ENCODE measurements at regions not wholly inside any gene's neighbourhood (a gene's known extent, or its start where the extent isn't known, plus 50 kb on each side); places are given as distances from the start of the nearest gene placed in this dataset.

DNA sequence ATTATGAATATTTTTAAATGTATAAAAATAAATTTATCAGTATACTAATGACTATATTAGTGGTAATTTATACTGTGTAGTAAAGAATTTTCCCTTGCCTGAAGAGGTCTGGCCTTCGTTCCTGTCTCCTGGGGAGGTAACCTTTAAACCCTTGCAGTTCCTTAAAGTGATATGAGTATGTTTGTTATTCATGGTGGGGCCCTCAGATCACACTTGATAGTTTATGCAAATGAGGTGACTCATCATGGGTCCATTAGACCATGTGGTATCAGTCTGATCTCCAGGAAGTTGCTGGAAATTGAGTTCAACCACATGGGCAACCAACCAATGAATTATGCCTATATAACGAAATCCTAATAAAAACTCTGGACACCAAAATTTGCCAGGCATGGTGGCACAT lies 904.1 kb downstream of the RPA4 start:
- no peaks in the 10 kb centered on the region for H3K36me3 ChIP-seq (ENCODE audit: control insufficient read depth in 2 of 2, extremely low read depth in 1 of 2, insufficient read depth in 2 of 2, low read length in 2 of 2)
- H4K20me1 ChIP-seq (ENCODE audit: control insufficient read depth, extremely low read depth, insufficient read depth, low read length) = no peaks in the 10 kb centered on the region
- no peaks in the 10 kb centered on the region for H3K79me2 ChIP-seq (ENCODE audit: control insufficient read depth, insufficient read depth, low read length)
- no peaks in the 10 kb centered on the region for H3K9me1 ChIP-seq (ENCODE audit: control insufficient read depth, extremely low read depth, insufficient read depth, low read length)
- H3K9ac ChIP-seq (ENCODE audit: control insufficient read depth, extremely low read depth, insufficient read depth, low read length) = no peak overlapping the region
- no peaks in the 10 kb centered on the region for H3K4me1 ChIP-seq (ENCODE audit: control insufficient read depth, extremely low read depth, insufficient read depth, low read length)
- TF ChIP-seq, protein P1, sequence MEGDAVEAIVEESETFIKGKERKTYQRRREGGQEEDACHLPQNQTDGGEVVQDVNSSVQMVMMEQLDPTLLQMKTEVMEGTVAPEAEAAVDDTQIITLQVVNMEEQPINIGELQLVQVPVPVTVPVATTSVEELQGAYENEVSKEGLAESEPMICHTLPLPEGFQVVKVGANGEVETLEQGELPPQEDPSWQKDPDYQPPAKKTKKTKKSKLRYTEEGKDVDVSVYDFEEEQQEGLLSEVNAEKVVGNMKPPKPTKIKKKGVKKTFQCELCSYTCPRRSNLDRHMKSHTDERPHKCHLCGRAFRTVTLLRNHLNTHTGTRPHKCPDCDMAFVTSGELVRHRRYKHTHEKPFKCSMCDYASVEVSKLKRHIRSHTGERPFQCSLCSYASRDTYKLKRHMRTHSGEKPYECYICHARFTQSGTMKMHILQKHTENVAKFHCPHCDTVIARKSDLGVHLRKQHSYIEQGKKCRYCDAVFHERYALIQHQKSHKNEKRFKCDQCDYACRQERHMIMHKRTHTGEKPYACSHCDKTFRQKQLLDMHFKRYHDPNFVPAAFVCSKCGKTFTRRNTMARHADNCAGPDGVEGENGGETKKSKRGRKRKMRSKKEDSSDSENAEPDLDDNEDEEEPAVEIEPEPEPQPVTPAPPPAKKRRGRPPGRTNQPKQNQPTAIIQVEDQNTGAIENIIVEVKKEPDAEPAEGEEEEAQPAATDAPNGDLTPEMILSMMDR (optimal IDR thresholded peaks at IDR 0.05 in 1 of 3, IDR thresholded peaks at IDR 0.05 in 1 of 3, conservative IDR thresholded peaks at IDR 0.05 in 1 of 3; ENCODE audit: extremely low read depth in 1 of 3, insufficient read depth in 2 of 3, low read length in 3 of 3) = no peak
- no peak for TF ChIP-seq EZH2 (IDR thresholded peaks at IDR 0.05; ENCODE audit: low read length)
- no peak for FAIRE-seq
- no peak overlapping the region for H3K4me2 ChIP-seq (ENCODE audit: control insufficient read depth, extremely low read depth, insufficient read depth, low read depth, low read length)
- DNase-seq (ENCODE audit: low read depth, low spot score) = no peak
- dilution Hi-C loops (cut with MboI; ENCODE audit: extremely low pct_ligation_motif_present, low sequenced_read_pairs) = no loop called here
- H3K4me3 ChIP-seq (ENCODE audit: control insufficient read depth in 2 of 3, extremely low read depth in 1 of 3, insufficient read depth in 2 of 3, low read depth in 1 of 3, low read length in 3 of 3) = no peak overlapping the region
- H3K27me3 ChIP-seq (ENCODE audit: control insufficient read depth, extremely low read depth, insufficient read depth, low read length) = no peaks in the 10 kb centered on the region
- H3K27ac ChIP-seq (ENCODE audit: control insufficient read depth, insufficient read depth, low read length) = no peak overlapping the region
- H3K9me3 ChIP-seq (ENCODE audit: control insufficient read depth, low read depth, low read length) = no peaks in the 10 kb centered on the region
- no peak overlapping the region for H2AFZ ChIP-seq (ENCODE audit: control insufficient read depth, low read length)

DNA sequence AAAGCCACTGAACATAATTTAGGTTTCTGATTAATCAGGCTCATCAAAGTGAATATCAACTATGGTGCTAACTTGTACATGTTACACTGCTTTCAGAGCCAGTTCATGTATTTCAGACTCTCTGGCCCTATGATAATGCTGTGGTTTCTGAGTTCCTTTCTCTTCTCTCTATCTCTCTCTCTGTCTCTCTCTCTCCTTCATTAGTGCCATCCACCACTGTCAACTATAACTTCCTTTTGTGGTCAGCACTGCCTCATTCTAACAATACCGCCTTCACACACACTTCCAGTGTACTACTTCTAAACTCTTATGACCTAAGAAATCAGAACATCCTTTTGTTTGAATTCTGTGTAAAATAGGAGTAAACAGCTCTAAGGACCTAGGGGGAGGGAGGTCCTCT lies 907.1 kb downstream of the RPA4 start:
- Histone ChIP-seq H3K4me1 (ENCODE audit: control insufficient read depth, extremely low read depth, insufficient read depth, low read length) (no peaks in the 10 kb centered on the region), H4K20me1 (ENCODE audit: control insufficient read depth, extremely low read depth, insufficient read depth, low read length) (no peaks in the 10 kb centered on the region), H2AFZ (ENCODE audit: control insufficient read depth, low read length) (no peak overlapping the region), H3K36me3 (ENCODE audit: control insufficient read depth in 2 of 2, extremely low read depth in 1 of 2, insufficient read depth in 2 of 2, low read length in 2 of 2) (no peaks in the 10 kb centered on the region), H3K79me2 (ENCODE audit: control insufficient read depth, insufficient read depth, low read length) (no peaks in the 10 kb centered on the region), H3K9me3 (ENCODE audit: control insufficient read depth, low read depth, low read length) (no peaks in the 10 kb centered on the region), H3K4me3 (ENCODE audit: control insufficient read depth in 2 of 3, extremely low read depth in 1 of 3, insufficient read depth in 2 of 3, low read depth in 1 of 3, low read length in 3 of 3) (no peak overlapping the region), H3K9ac (ENCODE audit: control insufficient read depth, extremely low read depth, insufficient read depth, low read length) (no peak overlapping the region), H3K9me1 (ENCODE audit: control insufficient read depth, extremely low read depth, insufficient read depth, low read length) (no peaks in the 10 kb centered on the region), H3K27me3 (ENCODE audit: control insufficient read depth, extremely low read depth, insufficient read depth, low read length) (no peaks in the 10 kb centered on the region), H3K4me2 (ENCODE audit: control insufficient read depth, extremely low read depth, insufficient read depth, low read depth, low read length) (no peak overlapping the region), H3K27ac (ENCODE audit: control insufficient read depth, insufficient read depth, low read length) (no peak overlapping the region)
- FAIRE-seq (no peak), DNase-seq (ENCODE audit: low read depth, low spot score) (no peak)
- no peak for TF ChIP-seq EZH2 (IDR thresholded peaks at IDR 0.05; ENCODE audit: low read length)
- TF ChIP-seq, protein P1 (optimal IDR thresholded peaks at IDR 0.05 in 1 of 3, IDR thresholded peaks at IDR 0.05 in 1 of 3, conservative IDR thresholded peaks at IDR 0.05 in 1 of 3; ENCODE audit: extremely low read depth in 1 of 3, insufficient read depth in 2 of 3, low read length in 3 of 3) = no peak
- dilution Hi-C loops (cut with MboI; ENCODE audit: extremely low pct_ligation_motif_present, low sequenced_read_pairs) = no loop called here

All from keratinocyte (primary cell).